Progenitor cell of endocrine pancreas (in vitro differentiated cells): ENCODE measurements at regions not wholly inside any gene's neighbourhood (a gene's known extent, or its start where the extent isn't known, plus 50 kb on each side); places are given as distances from the start of the nearest gene placed in this dataset.

ENCODE experiments used
- DNase-seq: peaks from one replicate; pipeline ENCODE4 v3.0.0; 2021; ENCODE audit warnings: low spot score; ENCODE audit not compliant: unreplicated experiment
- H3K27ac Mint-ChIP-seq: 2 replicates; pipeline ENCODE4 v1.8.0; 2021; ENCODE audit warnings: mild to moderate bottlenecking, moderate library complexity, mixed read lengths
- H3K27me3 Mint-ChIP-seq: 2 replicates; pipeline ENCODE4 v1.8.0; 2021; ENCODE audit warnings: mixed read lengths
- H3K36me3 Mint-ChIP-seq: 2 replicates; pipeline ENCODE4 v1.8.0; 2022; ENCODE audit warnings: mixed read lengths; ENCODE audit not compliant: insufficient read depth
- H3K4me1 Mint-ChIP-seq: 2 replicates; pipeline ENCODE4 v1.8.0; 2021; ENCODE audit warnings: low read depth, mixed read lengths
- H3K4me3 Mint-ChIP-seq: 2 replicates; pipeline ENCODE4 v1.8.0; 2021; ENCODE audit warnings: low read depth, mild to moderate bottlenecking, moderate library complexity, mixed read lengths
- H3K9me3 Mint-ChIP-seq: 2 replicates; pipeline ENCODE4 v1.8.0; 2021; ENCODE audit warnings: low read depth, mixed read lengths
- CTCF ChIP-seq: fragments of 200-600 bp; sonication (generic); IDR thresholded peaks from one replicate; pipeline ENCODE4 v1.5.0; 2021; ENCODE audit warnings: antibody characterized with exemption, mild to moderate bottlenecking; ENCODE audit not compliant: unreplicated experiment

- H3K4me3 Mint-ChIP-seq: no peak overlapping the region
- H3K27ac Mint-ChIP-seq: no peak overlapping the region
- TF ChIP-seq CTCF: no peak
- peaks cover 15% of the 10 kb centered on the region for H3K9me3 Mint-ChIP-seq
- no peaks in the 10 kb centered on the region for H3K4me1 Mint-ChIP-seq
- no peak for DNase-seq
- peaks cover 9% of the 10 kb centered on the region for H3K36me3 Mint-ChIP-seq
- H3K27me3 Mint-ChIP-seq: no peaks in the 10 kb centered on the region
Observed at GRCh38 chr2:5026571-5027234, 665.5 kb upstream of the SOX11 start.

- H3K4me1 Mint-ChIP-seq: no peaks in the 10 kb centered on the region
- H3K4me3 Mint-ChIP-seq: no peak overlapping the region
- no peak overlapping the region for H3K27ac Mint-ChIP-seq
- no peak for TF ChIP-seq CTCF
- H3K27me3 Mint-ChIP-seq: no peaks in the 10 kb centered on the region
- H3K9me3 Mint-ChIP-seq: no peaks in the 10 kb centered on the region
- no peaks in the 10 kb centered on the region for H3K36me3 Mint-ChIP-seq
- no peak for DNase-seq
Observed at GRCh38 chr2:5035057-5035488, 657.1 kb upstream of the SOX11 start.

- Mint-ChIP-seq H3K27ac (no peak overlapping the region), H3K4me1 (no peaks in the 10 kb centered on the region), H3K36me3 (no peaks in the 10 kb centered on the region), H3K9me3 (no peaks in the 10 kb centered on the region), H3K27me3 (no peaks in the 10 kb centered on the region), H3K4me3 (no peak overlapping the region)
- no peak for DNase-seq
- TF ChIP-seq CTCF: no peak
Observed at GRCh38 chr2:5036256-5036655, 655.9 kb upstream of the SOX11 start.

- TF ChIP-seq CTCF: no peak
- Mint-ChIP-seq H3K9me3 (no peaks in the 10 kb centered on the region), H3K27ac (no peak overlapping the region), H3K27me3 (no peaks in the 10 kb centered on the region), H3K4me3 (no peak overlapping the region), H3K4me1 (peaks cover 2% of the 10 kb centered on the region), H3K36me3 (no peaks in the 10 kb centered on the region)
- no peak for DNase-seq
Observed at GRCh38 chr2:5039241-5039975, 652.8 kb upstream of the SOX11 start.

- no peak for DNase-seq
- Mint-ChIP-seq H3K4me3 (no peak overlapping the region), H3K27ac (no peak overlapping the region), H3K36me3 (no peaks in the 10 kb centered on the region), H3K4me1 (peaks cover 6% of the 10 kb centered on the region), H3K27me3 (no peaks in the 10 kb centered on the region), H3K9me3 (no peaks in the 10 kb centered on the region)
- TF ChIP-seq CTCF: no peak
Observed at GRCh38 chr2:5040571-5040970, 651.6 kb upstream of the SOX11 start.
